ENCODE measurements at regions not wholly inside any gene's neighbourhood (a gene's known extent, or its start where the extent isn't known, plus 50 kb on each side); places are given as distances from the start of the nearest gene placed in this dataset.

- TF ChIP-seq CTCF (IDR thresholded peaks at IDR 0.05) = no peak
- TF ChIP-seq EZH2phosphoT487 (IDR thresholded peaks at IDR 0.05) = no peak
- TF ChIP-seq EZH2 (IDR thresholded peaks at IDR 0.05) = no peak
These were observed 93.2 kb upstream of the HNRNPU start for GRCh38 chr1:244957525-244957924.
